Tibial artery (tissue), 4 donors: ENCODE measurements at regions not wholly inside any gene's neighbourhood (a gene's known extent, or its start where the extent isn't known, plus 50 kb on each side); places are given as distances from the start of the nearest gene placed in this dataset.

Experiments
- DNase-seq, 2 donors: peaks; one replicate each; pipeline ENCODE4 v3.0.0-alpha.2; 2019
- H3K27ac ChIP-seq, 2 donors: fragments of 200-600 bp; sonication (generic) in 1 of 2; 1 replicate in 1 of 2; 2 replicates in 1 of 2; pipeline ENCODE4 v1.5.1; 2018 to 2019; ENCODE audit warnings: mild to moderate bottlenecking in 1 of 2
- H3K27me3 ChIP-seq, 2 donors: fragments of 200-600 bp; sonication (generic) in 1 of 2; one replicate each; pipeline versions ENCODE4 v1.5.1 to v1.6.0; 2016 to 2019
- H3K36me3 ChIP-seq, 3 donors: fragments of 200-600 bp; sonication (generic) in 2 of 3; one replicate each; pipeline ENCODE4 v1.5.1; 2016 to 2019; ENCODE audit warnings: mild to moderate bottlenecking in 2 of 3
- H3K4me1 ChIP-seq, 4 donors: fragments of 200-600 bp; sonication (generic) in 2 of 4; 1 replicate in 3 of 4; 2 replicates in 1 of 4; pipeline ENCODE4 v1.5.1; 2016 to 2019
- H3K4me3 ChIP-seq, 2 donors: fragments of 200-600 bp; sonication (generic) in 1 of 2; 1 replicate in 1 of 2; 2 replicates in 1 of 2; pipeline ENCODE4 v1.5.1; 2018 to 2019; ENCODE audit warnings: mild to moderate bottlenecking in 2 of 2
- H3K9me3 ChIP-seq, 3 donors: fragments of 200-600 bp; sonication (generic) in 1 of 3; one replicate each; pipeline ENCODE4 v1.5.1; 2016 to 2019
- CTCF ChIP-seq, 2 experiments: fragments of 200-600 bp in 1 of 2; fragments of 450-650 bp in 1 of 2; IDR thresholded peaks; one replicate each; pipeline ENCODE4 v1.5.1; 2017 to 2019; ENCODE audit warnings: antibody characterized with exemption in 2 of 2, mild to moderate bottlenecking in 1 of 2, moderate library complexity in 1 of 2
- intact Hi-C: fragments of 100-400 bp; cut with DNase I; formaldehyde crosslinking; loops from one replicate; pipeline ENCODE4 v1.15.0; 2023; ENCODE audit warnings: low total_unique reads

GRCh38 chr18:22355598-22355997, 62.1 kb downstream of the CTAGE1 start:
- peak overlapping the region; percentile 30 to 43 for H3K27ac ChIP-seq

DNA sequence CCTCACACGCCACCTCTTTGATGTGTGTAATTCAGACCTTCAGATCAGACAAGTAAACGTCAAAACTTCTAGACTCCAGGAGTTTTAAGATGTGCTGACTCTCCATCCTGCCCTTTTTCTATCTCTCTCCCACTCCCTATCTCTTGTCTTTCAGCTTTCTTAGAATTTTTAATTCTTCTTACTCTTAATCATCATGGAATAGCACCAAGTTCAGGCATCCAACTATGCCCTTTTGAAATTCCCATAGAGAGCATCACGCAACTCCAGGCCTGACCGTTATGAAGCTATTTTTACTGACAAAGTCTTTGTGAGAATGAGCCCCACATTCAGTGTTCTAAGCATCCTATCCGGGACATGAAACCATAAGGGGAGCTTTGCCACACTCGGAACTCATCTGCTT, 62.6 kb downstream of the CTAGE1 start:
- no peaks in the 10 kb centered on the region for H3K9me3 ChIP-seq
- peak overlapping the region; percentile 30 to 43 for H3K27ac ChIP-seq
- H3K4me1 ChIP-seq: peaks cover 0 to 25% (median 3%) of the 10 kb centered on the region in 4 donors
- no peaks in the 10 kb centered on the region for H3K27me3 ChIP-seq
- TF ChIP-seq CTCF (IDR thresholded peaks at IDR 0.05): no peak
- DNase-seq: no peak
- H3K36me3 ChIP-seq: no peaks in the 10 kb centered on the region
- H3K4me3 ChIP-seq: no peak overlapping the region
- intact Hi-C loops: no loop called here

More at GRCh38 chr18:22355598-22355997, 62.1 kb downstream of the CTAGE1 start:
- TF ChIP-seq CTCF (IDR thresholded peaks at IDR 0.05): no peak
- Histone ChIP-seq H3K4me3 (no peak overlapping the region), H3K9me3 (no peaks in the 10 kb centered on the region), H3K36me3 (no peaks in the 10 kb centered on the region), H3K4me1 (peaks cover 0 to 20% (median 2%) of the 10 kb centered on the region in 4 donors), H3K27me3 (no peaks in the 10 kb centered on the region)
- DNase-seq: no peak
- intact Hi-C loops: no loop called here

DNA sequence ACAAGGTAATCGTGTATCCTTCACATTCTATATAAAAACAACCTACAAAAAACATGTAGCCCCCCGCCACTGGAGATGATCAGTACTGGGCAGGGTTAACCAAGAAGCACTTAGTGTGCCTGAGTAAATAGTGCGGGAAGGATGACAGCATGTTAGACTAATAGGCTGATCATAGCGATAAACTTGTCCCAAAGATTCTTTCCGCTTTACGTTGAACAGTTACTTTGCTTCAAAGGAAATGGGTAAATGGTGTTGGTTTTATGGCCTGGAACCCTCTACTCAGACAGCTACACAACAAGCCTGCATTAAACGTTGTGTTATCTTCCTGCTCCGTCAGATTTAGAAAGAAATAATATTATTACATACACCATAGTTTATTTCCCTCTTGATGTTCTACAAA, 67.7 kb downstream of the CTAGE1 start:
- no peak for DNase-seq
- H3K27ac ChIP-seq: peak overlapping the region; percentile 85 to 92
- intact Hi-C loops: loop anchor here (5.0 to 10.0 kb wide), 3 partner anchors 178 to 885 kb away; no protein-coding TSS in a partner anchor
- peaks cover 0 to 45% (median 18%) of the 10 kb centered on the region in 4 donors for H3K4me1 ChIP-seq
- peak overlapping the region; percentile 58 to 77 for H3K4me3 ChIP-seq
- no peaks in the 10 kb centered on the region for H3K27me3 ChIP-seq
- H3K36me3 ChIP-seq: no peaks in the 10 kb centered on the region
- H3K9me3 ChIP-seq: no peaks in the 10 kb centered on the region
- TF ChIP-seq CTCF (IDR thresholded peaks at IDR 0.05): no peak

GRCh38 chr18:22349317-22349898, 68.3 kb downstream of the CTAGE1 start:
- peak in 1 of 2 donors; percentile 70 for DNase-seq
- peak overlapping the region; percentile 85 to 92 for H3K27ac ChIP-seq

GRCh38 chr18:22348521-22349316, 69.0 kb downstream of the CTAGE1 start:
- Histone ChIP-seq H3K36me3 (no peaks in the 10 kb centered on the region), H3K4me3 (peak overlapping the region; percentile 58 to 77), H3K27me3 (no peaks in the 10 kb centered on the region), H3K9me3 (no peaks in the 10 kb centered on the region), H3K27ac (peak overlapping the region; percentile 85 to 92), H3K4me1 (peaks cover 0 to 41% (median 18%) of the 10 kb centered on the region in 4 donors)
- no peak for TF ChIP-seq CTCF (IDR thresholded peaks at IDR 0.05)
- DNase-seq: peak; percentile 70 to 84
- intact Hi-C loops: loop anchor here (5.0 to 10.0 kb wide), 3 partner anchors 176 to 886 kb away; no protein-coding TSS in a partner anchor

More at GRCh38 chr18:22349317-22349898, 68.3 kb downstream of the CTAGE1 start:
- Histone ChIP-seq H3K27me3 (no peaks in the 10 kb centered on the region), H3K4me1 (peaks cover 0 to 41% (median 18%) of the 10 kb centered on the region in 4 donors), H3K4me3 (peak overlapping the region; percentile 58 to 77), H3K36me3 (no peaks in the 10 kb centered on the region), H3K9me3 (no peaks in the 10 kb centered on the region)
- intact Hi-C loops: loop anchor here (5.0 to 10.0 kb wide), 3 partner anchors 177 to 885 kb away; no protein-coding TSS in a partner anchor
- TF ChIP-seq CTCF (IDR thresholded peaks at IDR 0.05): no peak
